Gastroesophageal sphincter (tissue), 3 donors: ENCODE measurements at regions not wholly inside any gene's neighbourhood (a gene's known extent, or its start where the extent isn't known, plus 50 kb on each side); places are given as distances from the start of the nearest gene placed in this dataset.

ENCODE experiments used
- POLR2A ChIP-seq, 2 donors: fragments of 450-650 bp; IDR thresholded peaks; one replicate each; pipeline ENCODE4 v1.6.1; 2017; ENCODE audit warnings: antibody characterized with exemption in 2 of 2, mild to moderate bottlenecking in 2 of 2, moderate library complexity in 1 of 2
- TF ChIP-seq, protein P1 (sequence below), 4 experiments: fragments of 200-600 bp in 2 of 4; fragments of 450-650 bp in 2 of 4; sonication (generic) in 1 of 4; IDR thresholded peaks; one replicate each; pipeline ENCODE4 v1.5.1; 2017 to 2019; ENCODE audit warnings: antibody characterized with exemption in 4 of 4, mild to moderate bottlenecking in 2 of 4, moderate library complexity in 2 of 4

GRCh38 chr15:79676621-79677020 is 220.2 kb downstream of the MTHFS start:
- TF ChIP-seq, protein P1, sequence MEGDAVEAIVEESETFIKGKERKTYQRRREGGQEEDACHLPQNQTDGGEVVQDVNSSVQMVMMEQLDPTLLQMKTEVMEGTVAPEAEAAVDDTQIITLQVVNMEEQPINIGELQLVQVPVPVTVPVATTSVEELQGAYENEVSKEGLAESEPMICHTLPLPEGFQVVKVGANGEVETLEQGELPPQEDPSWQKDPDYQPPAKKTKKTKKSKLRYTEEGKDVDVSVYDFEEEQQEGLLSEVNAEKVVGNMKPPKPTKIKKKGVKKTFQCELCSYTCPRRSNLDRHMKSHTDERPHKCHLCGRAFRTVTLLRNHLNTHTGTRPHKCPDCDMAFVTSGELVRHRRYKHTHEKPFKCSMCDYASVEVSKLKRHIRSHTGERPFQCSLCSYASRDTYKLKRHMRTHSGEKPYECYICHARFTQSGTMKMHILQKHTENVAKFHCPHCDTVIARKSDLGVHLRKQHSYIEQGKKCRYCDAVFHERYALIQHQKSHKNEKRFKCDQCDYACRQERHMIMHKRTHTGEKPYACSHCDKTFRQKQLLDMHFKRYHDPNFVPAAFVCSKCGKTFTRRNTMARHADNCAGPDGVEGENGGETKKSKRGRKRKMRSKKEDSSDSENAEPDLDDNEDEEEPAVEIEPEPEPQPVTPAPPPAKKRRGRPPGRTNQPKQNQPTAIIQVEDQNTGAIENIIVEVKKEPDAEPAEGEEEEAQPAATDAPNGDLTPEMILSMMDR (IDR thresholded peaks at IDR 0.05): no peak
- no peak for TF ChIP-seq POLR2A (IDR thresholded peaks at IDR 0.05)
